Muscle of leg (tissue), 3 donors: ENCODE measurements at regions not wholly inside any gene's neighbourhood (a gene's known extent, or its start where the extent isn't known, plus 50 kb on each side); places are given as distances from the start of the nearest gene placed in this dataset.

ENCODE experiments used
- DNase-seq: peaks from one replicate; pipeline ENCODE4 v3.0.0; 2013
- H3K27ac ChIP-seq: one replicate; pipeline ENCODE4 v1.5.1; 2013; ENCODE audit warnings: mild to moderate bottlenecking, low read length, control low read depth
- H3K27me3 ChIP-seq: one replicate; pipeline ENCODE4 v1.6.1; 2013; ENCODE audit warnings: low read length; ENCODE audit not compliant: control insufficient read depth, insufficient read depth
- H3K36me3 ChIP-seq: one replicate; pipeline ENCODE4 v1.6.1; 2013; ENCODE audit warnings: low read length; ENCODE audit not compliant: control insufficient read depth, insufficient read depth
- H3K4me1 ChIP-seq: one replicate; pipeline ENCODE4 v1.6.1; 2013; ENCODE audit warnings: low read length; ENCODE audit not compliant: control insufficient read depth, insufficient read depth
- H3K4me3 ChIP-seq: one replicate; pipeline ENCODE4 v1.5.1; 2013; ENCODE audit warnings: low read length, control low read depth
- H3K9me3 ChIP-seq: replicated peaks from 2 replicates; pipeline ENCODE4 v1.6.1; 2013; ENCODE audit warnings: low read depth, low read length; ENCODE audit not compliant: control insufficient read depth
- WGBS: methylation state at CpG from one replicate; pipeline ENCODE4 v1.1.5; 2013; ENCODE audit warnings: missing lambda C conversion rate; ENCODE audit not compliant: insufficient coverage; 5-methylcytosine and 5-hydroxymethylcytosine counted together

- WGBS, result no CpG with 5 or more reads among the region's 1 CpG
- DNase-seq, result no peak
- Histone ChIP-seq H3K4me1 (no peaks in the 10 kb centered on the region), H3K27ac (no peak overlapping the region), H3K9me3 (no peaks in the 10 kb centered on the region), H3K4me3 (no peak overlapping the region), H3K27me3 (no peaks in the 10 kb centered on the region), H3K36me3 (no peaks in the 10 kb centered on the region)
Measured at GRCh38 chr13:90899416-90899815, 448.1 kb upstream of the MIR17HG start.

GRCh38 chr13:90902255-90902654, 445.2 kb upstream of the MIR17HG start:
- no peak for DNase-seq
- no peaks in the 10 kb centered on the region for H3K9me3 ChIP-seq
- H3K27ac ChIP-seq, result no peak overlapping the region
- H3K27me3 ChIP-seq, result no peaks in the 10 kb centered on the region
- H3K36me3 ChIP-seq, result no peaks in the 10 kb centered on the region
- no CpG with 5 or more reads among the region's 2 CpGs for WGBS
- no peak overlapping the region for H3K4me3 ChIP-seq
- no peaks in the 10 kb centered on the region for H3K4me1 ChIP-seq

GRCh38 chr13:90906554-90906953, 440.9 kb upstream of the MIR17HG start:
- no peaks in the 10 kb centered on the region for H3K36me3 ChIP-seq
- DNase-seq, result no peak
- WGBS, result no CpG with 5 or more reads among the region's 1 CpG
- H3K4me1 ChIP-seq, result no peaks in the 10 kb centered on the region
- no peaks in the 10 kb centered on the region for H3K9me3 ChIP-seq
- H3K27ac ChIP-seq, result no peak overlapping the region
- no peak overlapping the region for H3K4me3 ChIP-seq
- no peaks in the 10 kb centered on the region for H3K27me3 ChIP-seq

- no peak for DNase-seq
- no CpG with 5 or more reads among the region's 2 CpGs for WGBS
- no peak overlapping the region for H3K27ac ChIP-seq
- no peaks in the 10 kb centered on the region for H3K36me3 ChIP-seq
- H3K27me3 ChIP-seq, result no peaks in the 10 kb centered on the region
- no peaks in the 10 kb centered on the region for H3K4me1 ChIP-seq
- no peaks in the 10 kb centered on the region for H3K9me3 ChIP-seq
- H3K4me3 ChIP-seq, result no peak overlapping the region
Measured at GRCh38 chr13:90908792-90909191, 438.7 kb upstream of the MIR17HG start.

- DNase-seq, result no peak
- Histone ChIP-seq H3K27me3 (no peaks in the 10 kb centered on the region), H3K9me3 (no peaks in the 10 kb centered on the region), H3K4me3 (no peak overlapping the region), H3K4me1 (no peaks in the 10 kb centered on the region), H3K36me3 (no peaks in the 10 kb centered on the region), H3K27ac (no peak overlapping the region)
- 80% methylated on average over 1 of the region's 3 CpGs for WGBS
Measured at GRCh38 chr13:90910018-90910639, 437.4 kb upstream of the MIR17HG start.

GRCh38 chr13:90912247-90912646, 435.2 kb upstream of the MIR17HG start:
- Histone ChIP-seq H3K4me3 (no peak overlapping the region), H3K36me3 (no peaks in the 10 kb centered on the region), H3K9me3 (no peaks in the 10 kb centered on the region), H3K27ac (no peak overlapping the region), H3K27me3 (no peaks in the 10 kb centered on the region), H3K4me1 (no peaks in the 10 kb centered on the region)
- WGBS, result no CpG with 5 or more reads among the region's 1 CpG
- no peak for DNase-seq

GRCh38 chr13:90918536-90918935, 429.0 kb upstream of the MIR17HG start:
- no peaks in the 10 kb centered on the region for H3K27me3 ChIP-seq
- H3K9me3 ChIP-seq, result no peaks in the 10 kb centered on the region
- no peak overlapping the region for H3K27ac ChIP-seq
- peak; percentile 3 for DNase-seq
- no peak overlapping the region for H3K4me3 ChIP-seq
- H3K36me3 ChIP-seq, result no peaks in the 10 kb centered on the region
- no peaks in the 10 kb centered on the region for H3K4me1 ChIP-seq
- no CpG with 5 or more reads among the region's 2 CpGs for WGBS

- Histone ChIP-seq H3K4me1 (no peaks in the 10 kb centered on the region), H3K36me3 (no peaks in the 10 kb centered on the region), H3K9me3 (no peaks in the 10 kb centered on the region), H3K27ac (no peak overlapping the region), H3K4me3 (no peak overlapping the region), H3K27me3 (no peaks in the 10 kb centered on the region)
- DNase-seq, result no peak
- WGBS, result 52% methylated on average over 3 of the region's 3 CpGs
Measured at GRCh38 chr13:90919153-90919552, 428.3 kb upstream of the MIR17HG start.

- Histone ChIP-seq H3K36me3 (no peaks in the 10 kb centered on the region), H3K27ac (no peak overlapping the region), H3K9me3 (no peaks in the 10 kb centered on the region), H3K27me3 (no peaks in the 10 kb centered on the region), H3K4me1 (no peaks in the 10 kb centered on the region), H3K4me3 (no peak overlapping the region)
- no peak for DNase-seq
- WGBS, result 10% methylated on average over 2 of the region's 2 CpGs
Measured at GRCh38 chr13:90926459-90926858, 421.0 kb upstream of the MIR17HG start.

GRCh38 chr13:90928109-90928508, 419.4 kb upstream of the MIR17HG start:
- H3K36me3 ChIP-seq, result no peaks in the 10 kb centered on the region
- H3K4me1 ChIP-seq, result no peaks in the 10 kb centered on the region
- WGBS, result 89% methylated on average over 3 of the region's 7 CpGs
- H3K4me3 ChIP-seq, result no peak overlapping the region
- H3K9me3 ChIP-seq, result no peaks in the 10 kb centered on the region
- no peak overlapping the region for H3K27ac ChIP-seq
- no peaks in the 10 kb centered on the region for H3K27me3 ChIP-seq
- no peak for DNase-seq
